NCI-H1417 treated with DMSO at 0.1 percent for 48 hours (cell line): ENCODE measurements at regions not wholly inside any gene's neighbourhood (a gene's known extent, or its start where the extent isn't known, plus 50 kb on each side); places are given as distances from the start of the nearest gene placed in this dataset.

Experiments
- DNase-seq: peaks from one replicate; lab custom pipeline; 2025; lab: John Stamatoyannopoulos, UW

- no peak for DNase-seq
These were observed 115.7 kb upstream of the P2RY1 start for GRCh38 chr3:152719264-152719663.

DNA sequence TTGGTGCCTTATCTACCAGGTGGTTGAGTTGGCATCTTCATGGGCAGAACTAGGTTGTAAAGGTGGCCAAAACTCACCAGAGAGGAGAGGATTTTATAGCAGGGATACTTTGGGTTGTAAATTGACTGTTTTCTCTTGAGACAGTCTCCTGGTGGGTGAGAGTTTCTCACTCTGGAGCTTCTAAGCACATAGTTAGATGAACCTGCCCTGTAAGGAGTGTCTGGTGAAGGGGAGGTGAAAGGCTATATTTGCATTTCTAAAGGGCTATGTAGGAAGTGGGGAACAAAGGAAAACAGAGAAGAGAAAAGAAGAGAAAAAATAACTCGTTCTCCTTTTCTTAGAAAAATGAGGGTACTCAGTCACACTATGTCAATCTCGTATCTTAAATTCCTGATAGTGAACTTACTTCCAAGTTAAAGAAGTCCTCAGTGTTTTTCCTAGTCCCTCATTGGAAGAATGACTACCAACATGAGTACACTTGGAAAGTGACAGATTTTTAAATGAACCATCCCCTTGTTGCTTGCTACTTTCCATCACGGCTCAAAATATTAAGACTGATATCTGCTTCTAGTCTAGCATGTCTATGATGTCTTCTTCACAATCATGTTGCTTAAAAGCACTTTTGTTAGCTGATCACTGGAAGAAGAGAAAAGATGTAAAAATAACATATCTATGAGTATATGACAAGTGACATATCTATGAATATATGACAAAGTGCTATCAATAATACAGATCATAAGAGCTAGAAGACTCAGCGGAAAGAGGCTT lies 113.8 kb upstream of the P2RY1 start:
- DNase-seq = no peak

- no peak for DNase-seq
These were observed 110.7 kb upstream of the P2RY1 start for GRCh38 chr3:152724270-152724669.

- no peak for DNase-seq
These were observed 106.5 kb upstream of the P2RY1 start for GRCh38 chr3:152728231-152728980.

DNA sequence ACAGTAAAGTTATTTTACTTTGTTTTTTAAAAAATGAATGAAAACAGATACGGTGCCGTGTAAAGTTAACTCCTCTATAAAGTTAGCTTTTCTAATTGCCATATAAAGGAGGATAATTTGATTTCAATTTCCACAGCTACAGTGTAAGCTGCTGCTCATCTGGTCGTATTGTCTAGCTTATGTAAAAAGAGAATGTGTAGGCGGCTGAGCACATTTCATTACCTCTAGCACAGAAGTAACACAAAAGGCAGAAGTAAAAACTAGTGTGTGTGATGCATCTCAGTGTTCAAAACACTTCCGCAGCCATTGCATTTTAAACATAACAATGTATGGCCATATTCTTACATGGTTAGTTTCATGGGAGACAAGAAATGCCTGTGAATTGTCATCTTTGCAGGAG lies 105.0 kb upstream of the P2RY1 start:
- DNase-seq = no peak

- DNase-seq = no peak
These were observed 103.4 kb upstream of the P2RY1 start for GRCh38 chr3:152731511-152731910.

- DNase-seq = no peak
These were observed 101.3 kb upstream of the P2RY1 start for GRCh38 chr3:152733584-152734119.

DNA sequence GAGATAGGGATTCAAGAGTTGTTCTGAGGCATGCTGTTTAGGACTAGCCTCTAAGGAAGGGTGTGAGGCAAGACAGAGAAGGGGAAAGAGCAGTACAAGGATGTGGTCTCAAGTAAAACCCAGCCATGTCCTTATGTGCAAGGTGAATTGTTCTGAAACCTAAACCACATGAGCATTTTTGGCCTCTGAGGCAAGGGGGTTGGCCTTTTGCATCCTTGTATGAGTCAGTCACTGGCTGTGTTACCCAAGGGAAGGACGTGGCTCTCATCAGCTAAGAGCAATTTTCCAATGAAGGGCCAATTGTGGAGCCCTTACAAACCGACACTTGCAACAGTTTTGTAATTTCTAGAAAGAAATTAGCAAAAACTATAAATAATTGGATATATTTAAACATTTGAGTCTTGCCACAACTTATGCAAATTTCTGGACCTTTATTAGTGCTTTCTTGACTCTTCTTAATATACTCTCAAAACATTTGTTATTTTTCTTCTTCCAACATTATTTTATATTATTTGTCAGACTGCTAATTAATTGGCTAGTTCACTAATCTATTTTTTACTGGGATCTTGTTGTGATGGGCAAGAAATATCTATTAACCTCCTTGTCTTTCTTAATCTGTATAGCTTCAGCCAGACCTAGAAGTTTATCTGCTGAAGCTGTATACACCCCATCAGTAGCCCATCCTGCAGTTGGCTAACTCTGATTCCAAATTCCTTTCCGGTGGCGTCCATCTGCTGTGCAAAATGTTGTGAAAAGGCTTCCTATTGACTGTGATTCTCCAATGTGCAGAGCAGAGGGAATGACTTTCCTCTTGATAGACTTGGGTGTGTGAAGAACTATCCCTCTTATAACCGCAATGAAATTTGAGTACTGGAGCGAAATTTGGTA lies 97.7 kb upstream of the P2RY1 start:
- no peak for DNase-seq

DNA sequence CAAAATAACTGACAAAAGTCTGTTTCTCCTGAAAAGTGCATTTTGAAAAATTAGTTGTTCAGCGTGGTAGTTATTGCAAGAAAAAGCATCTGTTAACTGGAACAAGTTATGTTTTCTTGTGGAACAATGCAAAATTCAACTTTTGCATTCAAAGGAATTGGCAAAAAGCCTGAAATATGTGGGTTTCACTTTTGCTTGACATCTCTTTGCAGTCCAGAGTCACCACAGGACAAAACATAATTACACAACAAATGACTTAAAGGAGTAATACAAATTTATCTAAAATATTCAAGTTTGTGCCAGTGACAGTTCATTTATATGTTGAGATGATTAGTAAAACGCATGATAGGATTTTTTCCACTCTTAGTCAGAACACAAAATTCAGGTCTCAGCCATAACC lies 96.3 kb upstream of the P2RY1 start:
- no peak for DNase-seq

DNA sequence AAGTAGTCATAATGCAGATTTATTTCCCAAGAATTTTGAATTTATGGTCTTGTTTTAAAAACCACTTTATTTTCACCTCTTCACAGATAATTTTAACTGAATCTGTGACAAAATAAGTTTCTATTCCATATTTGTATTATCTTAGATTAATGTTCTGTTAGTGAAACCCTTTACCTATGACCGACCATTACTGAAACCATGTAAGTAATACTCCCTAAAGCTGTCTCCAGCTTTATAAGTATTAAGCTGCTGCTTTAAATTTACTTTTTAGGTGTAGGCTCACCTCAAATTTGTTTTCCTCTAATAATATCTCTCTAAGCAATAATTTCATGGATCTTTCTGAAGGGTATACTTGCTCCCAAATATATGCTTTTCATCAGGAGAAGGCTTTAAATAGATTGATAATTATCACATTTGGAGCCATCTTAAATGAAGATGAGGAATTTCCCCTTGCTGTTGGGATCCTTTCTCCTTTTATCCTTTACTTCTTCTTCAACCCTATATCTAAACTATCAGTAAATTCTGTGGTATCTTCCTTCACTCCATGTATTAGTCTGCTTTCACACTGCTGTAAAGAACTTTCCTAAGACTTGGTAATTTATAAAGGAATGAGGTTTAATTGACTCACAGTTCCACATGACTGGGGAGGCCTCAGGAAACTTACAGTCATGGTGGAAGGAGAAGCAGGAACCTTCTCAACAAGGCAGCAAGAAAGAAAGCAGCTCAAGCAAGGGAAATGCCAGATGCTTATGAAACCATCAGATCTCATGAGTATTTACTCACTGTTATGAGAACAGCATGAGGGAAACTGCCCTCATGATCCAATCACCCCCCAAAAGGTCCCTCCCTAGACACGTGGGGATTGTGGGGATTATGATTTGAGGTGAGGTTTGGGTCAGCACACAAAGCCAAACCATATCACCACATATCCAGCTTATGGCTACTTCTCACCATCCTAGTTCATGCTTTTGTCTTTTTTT lies 92.3 kb upstream of the P2RY1 start:
- DNase-seq = no peak

DNA sequence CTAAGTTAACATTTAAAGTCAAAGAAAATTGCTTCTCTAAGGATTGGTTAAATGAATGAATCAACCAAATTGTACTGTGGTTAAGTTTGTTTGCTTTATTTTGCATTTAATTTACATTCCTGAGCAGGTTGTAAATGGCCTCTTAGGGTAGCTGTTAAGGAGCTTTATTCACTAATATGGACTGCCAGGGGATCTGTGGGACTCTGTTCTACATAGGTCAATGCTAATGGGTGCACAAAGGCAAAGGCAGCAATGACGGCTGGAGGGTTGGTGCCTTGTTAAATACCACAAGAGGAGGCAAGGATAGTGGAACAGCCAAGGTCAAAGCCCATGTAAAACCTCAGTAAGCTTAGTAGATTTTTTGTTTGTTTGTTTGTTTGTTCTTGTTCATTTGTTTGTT lies 89.3 kb upstream of the P2RY1 start:
- DNase-seq = no peak

GRCh38 chr3:152754303-152754702 lies 80.6 kb upstream of the P2RY1 start:
- no peak for DNase-seq

- no peak for DNase-seq
These were observed 78.1 kb upstream of the P2RY1 start for GRCh38 chr3:152756807-152757206.

- DNase-seq = no peak
These were observed 74.8 kb upstream of the P2RY1 start for GRCh38 chr3:152760024-152760563.

DNA sequence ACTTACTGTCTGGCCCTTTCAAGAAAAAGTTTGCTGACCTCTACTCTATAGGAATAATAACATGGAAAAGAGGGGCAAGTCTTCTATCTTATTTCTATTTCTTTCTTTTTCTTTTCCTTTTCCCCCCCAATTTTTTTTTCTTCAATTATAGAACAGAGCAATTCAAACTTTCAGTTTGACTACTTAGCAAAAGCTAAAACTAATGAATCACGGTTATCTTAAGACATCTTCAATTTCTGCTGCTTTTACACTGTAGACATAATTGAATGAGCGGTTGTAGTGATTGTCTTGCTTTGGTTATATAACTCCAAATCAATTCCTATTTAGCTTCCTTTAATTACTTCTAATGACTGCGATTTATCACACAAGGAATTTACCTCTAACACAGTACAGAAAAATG lies 74.3 kb upstream of the P2RY1 start:
- DNase-seq = no peak

GRCh38 chr3:152768478-152768877 lies 66.5 kb upstream of the P2RY1 start:
- no peak for DNase-seq

DNA sequence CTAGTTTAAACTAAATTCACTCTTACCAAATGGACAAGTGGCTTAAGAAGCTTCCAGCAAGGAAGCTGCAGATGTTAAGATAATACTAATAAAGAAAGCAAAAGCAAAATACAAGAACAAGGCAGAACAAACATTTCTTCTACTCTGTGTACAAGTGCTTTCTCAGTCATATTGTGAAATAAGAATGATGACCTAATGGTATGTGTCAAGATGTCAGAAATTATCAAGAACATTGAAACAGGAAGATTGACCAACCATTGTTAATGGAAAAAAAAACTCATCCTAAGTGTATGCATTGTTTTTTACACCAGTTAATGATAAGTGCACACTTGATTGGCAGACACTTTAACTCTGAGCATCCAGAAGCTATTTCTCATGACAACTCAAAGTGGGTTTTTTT lies 65.4 kb upstream of the P2RY1 start:
- no peak for DNase-seq

DNA sequence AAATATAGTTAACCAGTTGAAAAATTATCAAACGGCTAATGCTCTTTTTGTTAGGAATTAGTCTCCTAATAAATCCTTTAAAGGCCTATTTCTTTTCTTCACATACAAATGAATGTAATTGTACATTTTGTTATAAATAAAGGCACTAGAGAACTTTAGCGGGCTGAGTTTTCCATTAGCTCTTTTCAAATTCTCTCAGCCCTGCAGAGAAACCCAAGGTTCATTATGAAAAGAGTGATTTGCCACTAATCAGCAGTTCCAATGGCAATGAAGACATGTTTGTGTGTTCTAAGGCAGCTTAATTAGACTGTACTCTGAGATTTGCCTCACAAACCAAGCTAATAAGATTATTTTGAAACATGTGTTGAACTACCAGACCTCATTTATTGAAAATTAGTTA lies 64.6 kb upstream of the P2RY1 start:
- DNase-seq = no peak

DNA sequence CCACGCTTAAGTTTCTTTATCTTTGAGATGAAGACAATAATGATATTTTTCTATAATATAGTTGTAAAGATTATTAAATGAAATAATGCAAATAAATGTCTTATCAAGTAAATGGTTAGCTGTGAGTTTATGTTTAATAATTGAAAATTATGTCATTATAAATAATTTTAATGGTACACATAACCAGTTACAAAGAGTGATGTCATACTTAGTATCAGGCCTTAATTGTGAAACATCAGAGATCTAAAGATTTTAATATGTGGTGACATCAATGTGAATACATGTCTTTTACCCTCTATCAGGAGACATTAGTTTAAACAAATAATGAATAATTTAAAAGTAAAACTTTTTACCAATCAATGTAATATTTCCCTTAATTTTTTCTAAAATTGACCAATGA lies 63.8 kb upstream of the P2RY1 start:
- DNase-seq = no peak

DNA sequence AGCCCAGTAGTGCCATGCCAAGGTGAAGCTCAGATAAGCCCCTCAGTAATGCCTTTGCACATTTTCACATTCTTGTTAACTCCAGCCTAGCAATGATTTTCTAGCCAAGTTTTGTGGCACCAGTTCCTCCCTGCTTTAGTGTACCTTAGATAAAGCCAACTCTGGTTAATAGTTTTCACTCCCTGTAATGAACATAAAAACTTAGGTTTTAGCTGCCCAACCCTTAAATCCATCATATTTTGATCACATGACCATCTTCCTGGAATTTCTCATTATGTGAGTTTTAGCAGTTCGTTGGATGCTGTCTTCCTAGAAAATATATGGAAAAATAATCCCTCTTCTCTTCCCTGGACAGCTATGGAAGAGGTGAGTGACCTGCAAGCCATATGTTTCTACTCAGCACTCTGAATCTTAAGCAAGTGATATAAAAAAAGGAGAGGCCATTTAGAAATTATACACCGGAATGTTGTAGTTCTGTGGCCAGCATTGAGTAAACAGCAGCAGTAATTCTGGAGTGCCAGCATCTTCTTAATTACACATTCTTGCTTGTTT lies 62.2 kb upstream of the P2RY1 start:
- no peak for DNase-seq

- DNase-seq = no peak
These were observed 61.3 kb upstream of the P2RY1 start for GRCh38 chr3:152773633-152774032.
